ENCODE measurements at regions not wholly inside any gene's neighbourhood (a gene's known extent, or its start where the extent isn't known, plus 50 kb on each side); places are given as distances from the start of the nearest gene placed in this dataset.

DNA sequence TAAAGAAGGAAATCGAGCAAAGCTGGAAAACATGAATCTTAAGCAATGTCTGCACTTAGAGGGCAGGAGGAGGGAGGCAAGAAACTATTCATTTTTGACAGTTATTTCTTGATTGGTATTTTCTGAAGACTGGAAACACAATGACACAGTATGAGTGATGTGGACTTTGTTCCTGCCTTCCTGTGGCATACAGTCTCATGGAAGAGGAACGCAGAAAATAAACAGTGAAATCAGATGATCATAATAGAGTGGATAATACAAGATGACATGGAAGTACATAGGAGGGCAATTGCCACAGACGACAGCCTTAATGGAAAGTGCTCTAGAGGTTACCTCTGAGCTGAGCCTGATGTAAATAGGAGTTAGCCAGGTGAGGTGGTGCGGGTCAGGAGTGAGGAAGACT, 140.4 kb upstream of the MAX start:
- Histone ChIP-seq H3K4me1 (ENCODE audit: control insufficient read depth in 5 of 5, insufficient read depth in 5 of 5, low read length in 5 of 5) (peaks cover 0 to 5% (median 0%) of the 10 kb centered on the region in 5 donors), H3K27ac (ENCODE audit: low read depth in 1 of 2, low read length in 1 of 2) (no peak overlapping the region), H3K4me3 (no peak overlapping the region), H3K36me3 (ENCODE audit: control insufficient read depth in 4 of 4, insufficient read depth in 4 of 4, low read length in 4 of 4) (no peaks in the 10 kb centered on the region), H3K9me3 (ENCODE audit: control insufficient read depth in 4 of 4, insufficient read depth in 3 of 4, low read length in 3 of 4) (no peaks in the 10 kb centered on the region), H3K9ac (ENCODE audit: insufficient read depth in 1 of 2, low read length in 2 of 2) (no peak overlapping the region), H3K27me3 (ENCODE audit: control insufficient read depth in 3 of 3, insufficient read depth in 3 of 3, low read length in 2 of 3) (no peaks in the 10 kb centered on the region)
- ATAC-seq (ENCODE audit: insufficient read depth, low FRiP score) (no peak), DNase-seq (no peak)
- TF ChIP-seq, protein P1, sequence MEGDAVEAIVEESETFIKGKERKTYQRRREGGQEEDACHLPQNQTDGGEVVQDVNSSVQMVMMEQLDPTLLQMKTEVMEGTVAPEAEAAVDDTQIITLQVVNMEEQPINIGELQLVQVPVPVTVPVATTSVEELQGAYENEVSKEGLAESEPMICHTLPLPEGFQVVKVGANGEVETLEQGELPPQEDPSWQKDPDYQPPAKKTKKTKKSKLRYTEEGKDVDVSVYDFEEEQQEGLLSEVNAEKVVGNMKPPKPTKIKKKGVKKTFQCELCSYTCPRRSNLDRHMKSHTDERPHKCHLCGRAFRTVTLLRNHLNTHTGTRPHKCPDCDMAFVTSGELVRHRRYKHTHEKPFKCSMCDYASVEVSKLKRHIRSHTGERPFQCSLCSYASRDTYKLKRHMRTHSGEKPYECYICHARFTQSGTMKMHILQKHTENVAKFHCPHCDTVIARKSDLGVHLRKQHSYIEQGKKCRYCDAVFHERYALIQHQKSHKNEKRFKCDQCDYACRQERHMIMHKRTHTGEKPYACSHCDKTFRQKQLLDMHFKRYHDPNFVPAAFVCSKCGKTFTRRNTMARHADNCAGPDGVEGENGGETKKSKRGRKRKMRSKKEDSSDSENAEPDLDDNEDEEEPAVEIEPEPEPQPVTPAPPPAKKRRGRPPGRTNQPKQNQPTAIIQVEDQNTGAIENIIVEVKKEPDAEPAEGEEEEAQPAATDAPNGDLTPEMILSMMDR (IDR thresholded peaks at IDR 0.05; ENCODE audit: control extremely low read depth, extremely low read depth): no peak
- WGBS, 2 donors: 72 to 87% methylated on average over 4 of the region's 4 CpGs

- no peaks in the 10 kb centered on the region for H3K27me3 ChIP-seq (ENCODE audit: control insufficient read depth in 3 of 3, insufficient read depth in 3 of 3, low read length in 2 of 3)
- H3K27ac ChIP-seq (ENCODE audit: low read depth in 1 of 2, low read length in 1 of 2): no peak overlapping the region
- H3K36me3 ChIP-seq (ENCODE audit: control insufficient read depth in 4 of 4, insufficient read depth in 4 of 4, low read length in 4 of 4): no peaks in the 10 kb centered on the region
- TF ChIP-seq, protein P1 (IDR thresholded peaks at IDR 0.05; ENCODE audit: control extremely low read depth, extremely low read depth): no peak
- WGBS, 2 donors: 61 to 65% methylated on average over 7 of the region's 7 CpGs
- no peaks in the 10 kb centered on the region for H3K9me3 ChIP-seq (ENCODE audit: control insufficient read depth in 4 of 4, insufficient read depth in 3 of 4, low read length in 3 of 4)
- H3K4me3 ChIP-seq: no peak overlapping the region
- ATAC-seq (ENCODE audit: insufficient read depth, low FRiP score) (no peak), DNase-seq (no peak)
- peaks cover 0 to 5% (median 0%) of the 10 kb centered on the region in 5 donors for H3K4me1 ChIP-seq (ENCODE audit: control insufficient read depth in 5 of 5, insufficient read depth in 5 of 5, low read length in 5 of 5)
- no peak overlapping the region for H3K9ac ChIP-seq (ENCODE audit: insufficient read depth in 1 of 2, low read length in 2 of 2)
Measured at GRCh38 chr14:65243766-65244442, 141.6 kb upstream of the MAX start.

GRCh38 chr14:65249471-65250161, 147.3 kb upstream of the MAX start:
- Histone ChIP-seq H3K27ac (ENCODE audit: low read depth in 1 of 2, low read length in 1 of 2) (no peak overlapping the region), H3K4me1 (ENCODE audit: control insufficient read depth in 5 of 5, insufficient read depth in 5 of 5, low read length in 5 of 5) (no peaks in the 10 kb centered on the region), H3K9me3 (ENCODE audit: control insufficient read depth in 4 of 4, insufficient read depth in 3 of 4, low read length in 3 of 4) (no peaks in the 10 kb centered on the region), H3K27me3 (ENCODE audit: control insufficient read depth in 3 of 3, insufficient read depth in 3 of 3, low read length in 2 of 3) (no peaks in the 10 kb centered on the region), H3K9ac (ENCODE audit: insufficient read depth in 1 of 2, low read length in 2 of 2) (no peak overlapping the region), H3K4me3 (no peak overlapping the region), H3K36me3 (ENCODE audit: control insufficient read depth in 4 of 4, insufficient read depth in 4 of 4, low read length in 4 of 4) (no peaks in the 10 kb centered on the region)
- WGBS, 2 donors: 81% methylated on average over 5 of the region's 5 CpGs
- TF ChIP-seq, protein P1 (IDR thresholded peaks at IDR 0.05; ENCODE audit: control extremely low read depth, extremely low read depth): no peak
- ATAC-seq (ENCODE audit: insufficient read depth, low FRiP score) (no peak), DNase-seq (no peak)

Measured in lung (tissue), 11 donors.